ENCODE measurements at regions not wholly inside any gene's neighbourhood (a gene's known extent, or its start where the extent isn't known, plus 50 kb on each side); places are given as distances from the start of the nearest gene placed in this dataset.
"Not testable (repeated sequence)": the region's sequence is repeated elsewhere in the genome, so short reads cannot be mapped to it uniquely, and the experiment has no call there.

DNA sequence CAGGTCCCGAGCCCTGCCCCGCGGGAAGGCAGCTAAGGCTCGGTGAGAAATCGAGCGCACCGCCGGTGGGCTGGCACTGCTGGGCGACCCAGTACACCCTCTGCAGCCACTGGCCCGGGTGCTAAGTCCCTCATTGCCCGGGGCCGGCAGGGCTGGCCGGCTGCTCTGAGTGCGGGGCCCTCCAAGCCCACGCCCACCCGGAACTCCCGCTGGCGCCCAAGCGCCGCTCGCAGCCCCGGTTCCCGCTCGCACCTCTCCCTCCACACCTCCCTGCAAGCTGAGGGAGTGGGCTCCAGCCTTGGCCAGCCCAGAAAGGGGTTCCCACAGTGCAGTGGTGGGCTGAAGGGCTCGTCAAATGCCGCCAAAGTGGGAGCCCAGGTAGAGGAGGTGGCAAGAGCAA lies 63.2 kb upstream of the IER3 start:
- DNase-seq (ENCODE audit: low read depth in 1 of 2, low spot score in 1 of 2), result not testable (repeated sequence)

DNA sequence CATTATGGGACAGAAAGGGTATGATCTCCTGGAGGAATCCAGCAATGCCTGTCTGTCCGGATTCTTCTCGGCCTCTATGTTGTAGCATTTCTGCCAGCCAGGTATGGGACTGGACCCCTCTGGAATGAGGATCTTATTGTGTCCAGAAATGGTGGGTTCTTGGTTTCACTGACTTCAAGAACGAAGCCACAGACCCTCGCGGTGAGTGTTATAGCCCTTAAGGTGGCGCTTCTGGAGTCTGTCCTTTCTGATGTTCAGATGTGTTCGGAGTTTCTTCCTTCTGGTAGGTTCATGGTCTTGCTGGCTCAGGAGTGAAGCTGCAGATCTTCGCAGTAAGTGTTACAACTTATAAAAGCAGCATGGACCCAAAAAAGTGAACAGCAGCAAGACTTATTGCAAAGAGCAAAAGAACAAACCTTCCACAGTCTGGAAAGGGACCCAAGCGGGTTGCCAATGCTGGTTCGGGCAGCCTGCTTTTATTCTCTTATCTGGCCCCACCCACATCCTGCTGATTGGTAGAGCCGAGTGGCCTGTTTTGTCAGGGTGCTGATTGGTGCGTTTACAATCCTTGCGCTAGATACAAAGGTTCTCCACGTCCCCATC lies 62.3 kb upstream of the IER3 start:
- no peak for DNase-seq (ENCODE audit: low read depth in 1 of 2, low spot score in 1 of 2)

DNA sequence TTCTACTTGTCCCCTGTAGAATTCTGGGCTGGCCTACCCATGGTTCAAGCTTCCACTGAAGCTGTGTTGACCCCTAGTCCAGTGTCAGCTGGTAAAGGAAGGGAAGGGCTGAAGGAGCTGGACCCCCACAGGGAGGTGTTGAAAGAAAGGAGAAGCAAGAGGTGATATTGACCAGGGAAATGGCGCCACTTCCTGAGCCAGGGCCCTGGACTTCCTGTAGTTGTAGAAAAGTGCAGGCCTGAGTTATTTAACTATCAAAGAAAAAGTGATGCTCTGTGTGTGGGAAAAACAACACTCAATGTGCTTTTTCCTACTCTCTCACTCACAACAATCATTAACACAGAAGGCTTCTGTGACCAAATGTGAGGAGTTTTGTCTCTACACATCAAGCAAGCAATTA lies 60.0 kb upstream of the IER3 start:
- DNase-seq (ENCODE audit: low read depth in 1 of 2, low spot score in 1 of 2), result no peak

DNA sequence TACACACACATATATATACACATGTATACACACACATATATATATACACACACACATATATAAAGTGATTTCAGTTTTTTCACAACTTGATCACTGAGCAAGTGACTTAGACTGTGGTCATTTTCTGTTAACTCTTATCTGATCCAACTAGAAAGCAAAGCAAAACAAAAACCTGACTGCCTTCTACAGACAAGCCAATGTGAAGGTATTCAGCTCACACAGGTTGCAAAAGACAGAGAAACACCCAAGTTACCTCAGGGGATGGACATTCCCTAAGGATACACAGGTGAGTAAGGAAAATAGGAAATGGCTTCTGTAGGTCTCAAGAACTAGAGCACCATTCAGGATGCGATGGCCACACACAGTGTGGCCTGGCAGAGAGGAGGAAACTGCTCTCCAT lies 58.4 kb upstream of the IER3 start:
- DNase-seq (ENCODE audit: low read depth in 1 of 2, low spot score in 1 of 2), result no peak

DNA sequence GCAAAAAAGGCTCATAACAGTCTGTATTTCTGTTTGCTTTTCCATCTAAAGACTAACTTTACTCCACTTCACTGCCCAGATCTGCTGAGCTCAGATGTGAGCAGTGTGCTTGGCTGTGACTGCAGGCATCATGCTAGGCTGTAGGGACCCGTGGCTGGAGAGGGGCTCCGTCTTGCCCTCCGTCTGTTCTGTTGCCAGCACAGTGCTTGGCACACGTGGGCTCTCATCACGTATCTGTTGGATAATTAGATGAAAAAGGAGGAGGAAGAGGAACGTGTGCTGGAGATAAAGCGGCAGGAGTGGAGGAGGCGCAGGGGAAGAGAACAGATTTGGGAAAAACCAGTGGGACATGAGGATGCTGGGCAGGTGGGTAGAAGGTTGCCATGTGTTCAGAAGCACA lies 57.6 kb upstream of the IER3 start:
- no peak for DNase-seq (ENCODE audit: low read depth in 1 of 2, low spot score in 1 of 2)

DNA sequence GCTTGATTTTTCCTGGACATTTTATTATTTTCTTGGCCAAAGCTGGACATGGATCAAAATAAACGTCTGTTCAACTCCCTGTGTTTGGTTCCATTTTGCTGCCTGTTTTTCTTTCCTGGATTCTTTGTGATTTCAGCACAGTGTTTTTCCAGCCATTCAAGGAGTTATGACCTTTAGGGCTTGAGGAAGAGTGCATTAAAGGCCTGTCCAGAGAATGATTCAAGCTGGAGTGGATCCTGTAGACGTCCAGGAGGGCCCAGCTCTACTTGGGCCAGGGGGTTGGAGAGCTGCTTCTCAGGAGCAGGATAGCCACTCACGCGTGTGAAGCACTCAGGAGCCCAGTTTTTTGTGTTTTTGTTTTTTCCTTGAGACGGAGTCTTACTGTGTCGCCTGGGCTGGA lies 56.5 kb upstream of the IER3 start:
- DNase-seq (ENCODE audit: low read depth in 1 of 2, low spot score in 1 of 2), result no peak

DNA sequence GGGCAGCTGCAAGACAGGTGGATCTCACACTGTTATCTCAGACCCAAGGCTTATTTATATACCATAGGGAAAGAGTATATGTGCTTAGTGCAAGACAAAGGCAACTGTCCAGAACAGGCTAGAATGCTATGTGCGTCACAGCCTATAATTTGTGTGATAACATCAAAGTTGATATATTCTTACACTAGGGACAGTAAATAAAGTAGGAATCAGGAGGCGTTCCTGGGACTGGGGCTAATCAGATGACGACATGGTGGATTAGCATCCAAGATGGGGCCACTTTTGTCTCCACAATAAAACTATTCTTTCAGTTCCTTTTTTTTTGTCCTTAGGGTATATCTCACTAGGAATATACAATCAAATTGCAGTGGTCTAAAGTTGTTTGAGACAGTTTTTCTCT lies 54.9 kb upstream of the IER3 start:
- no peak for DNase-seq (ENCODE audit: low read depth in 1 of 2, low spot score in 1 of 2)

DNA sequence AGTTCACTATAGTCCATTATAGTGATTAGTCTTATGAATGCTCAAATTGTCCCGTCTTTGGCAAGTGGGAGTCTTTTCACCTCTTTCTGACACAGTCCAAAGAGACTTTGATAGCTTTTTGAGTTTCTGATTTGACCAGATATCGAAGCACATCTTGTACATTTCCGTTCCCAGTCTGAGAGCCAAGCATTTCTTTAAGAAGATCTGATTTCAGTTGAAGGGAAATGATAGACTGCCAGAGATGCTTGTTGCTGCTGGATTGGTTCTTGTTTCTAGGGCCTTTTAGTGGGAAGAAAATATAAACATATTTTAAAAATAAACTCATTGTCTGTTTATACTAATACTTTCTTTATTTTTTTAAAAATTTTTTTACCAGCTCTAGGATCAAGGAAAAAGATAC lies 54.1 kb upstream of the IER3 start:
- DNase-seq (ENCODE audit: low read depth in 1 of 2, low spot score in 1 of 2), result no peak

DNA sequence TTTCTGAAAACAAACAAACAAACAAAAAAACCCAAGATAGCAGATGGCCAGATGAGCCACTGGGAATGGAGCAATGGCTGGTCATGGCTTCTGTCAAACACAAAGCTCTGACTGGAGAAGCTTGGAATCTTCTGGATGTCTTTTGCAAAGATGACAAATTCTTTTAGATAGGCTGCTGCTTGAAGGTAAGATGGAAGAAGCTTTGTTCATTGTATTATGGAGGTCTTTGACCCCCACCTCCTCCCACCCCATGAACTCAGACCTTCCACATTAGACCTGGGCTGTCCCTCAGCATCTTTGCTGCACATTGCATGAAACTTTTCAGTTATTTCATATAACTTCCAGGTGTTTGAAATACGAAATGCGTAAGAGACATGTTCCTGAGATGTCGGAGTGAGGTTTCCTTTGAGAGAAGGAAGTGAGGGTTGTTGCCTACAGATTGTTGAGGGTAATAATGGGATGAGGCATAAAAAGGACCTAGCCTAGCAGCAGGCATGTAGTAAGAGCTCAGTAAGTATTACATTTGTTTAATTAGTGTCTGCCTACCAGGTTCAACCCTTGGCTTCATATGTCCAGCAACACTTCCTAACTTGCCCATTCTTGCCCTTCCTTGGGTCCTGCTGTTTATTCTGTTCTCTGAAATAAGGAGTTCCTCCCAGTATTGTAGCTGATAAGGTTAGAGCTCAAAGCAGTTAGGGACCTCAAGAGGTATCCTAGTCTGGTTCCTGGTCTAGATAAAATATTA lies 51.4 kb upstream of the IER3 start:
- DNase-seq (ENCODE audit: low read depth in 1 of 2, low spot score in 1 of 2), result no peak

Data from stimulated activated CD4-positive, alpha-beta T cell treated with anti-CD3 and anti-CD28 coated beads, Interleukin-15, amount 100 ng/mL, for 1 hour (primary cell).